ENCODE measurements at regions not wholly inside any gene's neighbourhood (a gene's known extent, or its start where the extent isn't known, plus 50 kb on each side); places are given as distances from the start of the nearest gene placed in this dataset.

DNA sequence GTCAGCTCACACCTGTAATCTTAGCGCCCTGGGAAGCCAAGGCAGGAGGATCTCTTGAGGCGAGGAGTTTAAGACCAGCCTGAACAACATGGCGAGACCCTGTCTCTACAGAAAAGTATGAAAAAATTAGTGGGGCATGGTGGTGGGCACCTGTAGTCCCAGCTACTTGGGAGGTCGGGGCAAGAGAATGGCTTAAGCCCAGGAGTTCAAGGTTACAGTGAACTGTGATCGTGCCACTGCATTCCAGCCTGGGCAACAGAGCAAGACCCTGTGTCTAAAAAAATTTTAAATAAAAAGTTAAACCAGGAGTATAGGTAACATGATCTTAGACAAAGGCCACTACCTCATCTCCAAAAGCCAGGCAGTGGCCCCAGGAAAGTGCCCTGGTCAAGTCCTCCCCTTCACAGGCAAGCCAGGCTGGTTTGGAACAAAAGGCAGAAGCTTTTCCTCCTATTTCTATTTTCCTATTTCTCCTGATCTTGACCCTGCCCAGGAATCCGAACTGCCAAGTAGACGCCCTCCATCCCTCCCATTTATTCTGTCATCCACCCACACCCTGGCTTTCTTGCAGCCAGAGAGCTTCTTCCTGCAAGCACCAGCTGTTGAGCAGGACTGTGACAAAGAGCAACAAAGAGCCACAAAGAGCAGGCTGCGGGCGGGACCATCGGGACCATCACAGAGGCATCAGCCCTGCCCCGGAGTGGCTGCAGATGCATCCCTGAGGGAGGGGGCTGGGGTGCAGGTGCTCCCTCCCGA is 149.9 kb upstream of the AFDN start:
- peak; percentile 31 for DNase-seq (ENCODE audit: low read depth, low spot score)
- H3K4me3 Mint-ChIP-seq: peak overlapping the region; percentile 70
- peaks cover 36% of the 10 kb centered on the region for H3K27me3 Mint-ChIP-seq (ENCODE audit: low read depth)
- H3K36me3 Mint-ChIP-seq (ENCODE audit: low read depth): no peaks in the 10 kb centered on the region
- TF ChIP-seq, protein P1, sequence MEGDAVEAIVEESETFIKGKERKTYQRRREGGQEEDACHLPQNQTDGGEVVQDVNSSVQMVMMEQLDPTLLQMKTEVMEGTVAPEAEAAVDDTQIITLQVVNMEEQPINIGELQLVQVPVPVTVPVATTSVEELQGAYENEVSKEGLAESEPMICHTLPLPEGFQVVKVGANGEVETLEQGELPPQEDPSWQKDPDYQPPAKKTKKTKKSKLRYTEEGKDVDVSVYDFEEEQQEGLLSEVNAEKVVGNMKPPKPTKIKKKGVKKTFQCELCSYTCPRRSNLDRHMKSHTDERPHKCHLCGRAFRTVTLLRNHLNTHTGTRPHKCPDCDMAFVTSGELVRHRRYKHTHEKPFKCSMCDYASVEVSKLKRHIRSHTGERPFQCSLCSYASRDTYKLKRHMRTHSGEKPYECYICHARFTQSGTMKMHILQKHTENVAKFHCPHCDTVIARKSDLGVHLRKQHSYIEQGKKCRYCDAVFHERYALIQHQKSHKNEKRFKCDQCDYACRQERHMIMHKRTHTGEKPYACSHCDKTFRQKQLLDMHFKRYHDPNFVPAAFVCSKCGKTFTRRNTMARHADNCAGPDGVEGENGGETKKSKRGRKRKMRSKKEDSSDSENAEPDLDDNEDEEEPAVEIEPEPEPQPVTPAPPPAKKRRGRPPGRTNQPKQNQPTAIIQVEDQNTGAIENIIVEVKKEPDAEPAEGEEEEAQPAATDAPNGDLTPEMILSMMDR (conservative IDR thresholded peaks at IDR 0.05): no peak
- peak overlapping the region; percentile 99 for H3K27ac Mint-ChIP-seq (ENCODE audit: unreplicated experiment)
- H3K9me3 Mint-ChIP-seq: peaks cover 5% of the 10 kb centered on the region
- H3K4me1 Mint-ChIP-seq: peaks cover 73% of the 10 kb centered on the region

DNA sequence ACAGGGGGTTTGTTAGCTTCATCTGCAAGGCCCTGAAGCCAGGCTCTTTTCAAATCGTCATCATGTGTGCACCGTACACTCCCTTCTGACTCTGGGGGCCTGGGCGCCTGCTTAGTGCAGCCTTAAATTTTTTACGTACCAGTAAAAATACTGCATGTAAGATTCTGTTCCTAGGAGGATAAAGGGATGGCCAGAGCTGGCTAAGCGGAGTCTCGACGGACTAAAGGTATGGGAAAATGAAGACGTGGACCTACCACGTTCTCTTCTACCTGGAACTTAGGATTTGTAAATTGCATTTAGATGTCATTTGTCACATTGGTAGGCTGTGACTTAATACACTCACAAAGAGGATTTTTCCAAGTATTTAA is 149.3 kb upstream of the AFDN start:
- peaks cover 36% of the 10 kb centered on the region for H3K27me3 Mint-ChIP-seq (ENCODE audit: low read depth)
- H3K36me3 Mint-ChIP-seq (ENCODE audit: low read depth): no peaks in the 10 kb centered on the region
- H3K4me1 Mint-ChIP-seq: peaks cover 76% of the 10 kb centered on the region
- no peak for DNase-seq (ENCODE audit: low read depth, low spot score)
- peak overlapping the region; percentile 99 for H3K27ac Mint-ChIP-seq (ENCODE audit: unreplicated experiment)
- peaks cover 3% of the 10 kb centered on the region for H3K9me3 Mint-ChIP-seq
- TF ChIP-seq, protein P1 (conservative IDR thresholded peaks at IDR 0.05): no peak
- H3K4me3 Mint-ChIP-seq: peak overlapping the region; percentile 67

DNA sequence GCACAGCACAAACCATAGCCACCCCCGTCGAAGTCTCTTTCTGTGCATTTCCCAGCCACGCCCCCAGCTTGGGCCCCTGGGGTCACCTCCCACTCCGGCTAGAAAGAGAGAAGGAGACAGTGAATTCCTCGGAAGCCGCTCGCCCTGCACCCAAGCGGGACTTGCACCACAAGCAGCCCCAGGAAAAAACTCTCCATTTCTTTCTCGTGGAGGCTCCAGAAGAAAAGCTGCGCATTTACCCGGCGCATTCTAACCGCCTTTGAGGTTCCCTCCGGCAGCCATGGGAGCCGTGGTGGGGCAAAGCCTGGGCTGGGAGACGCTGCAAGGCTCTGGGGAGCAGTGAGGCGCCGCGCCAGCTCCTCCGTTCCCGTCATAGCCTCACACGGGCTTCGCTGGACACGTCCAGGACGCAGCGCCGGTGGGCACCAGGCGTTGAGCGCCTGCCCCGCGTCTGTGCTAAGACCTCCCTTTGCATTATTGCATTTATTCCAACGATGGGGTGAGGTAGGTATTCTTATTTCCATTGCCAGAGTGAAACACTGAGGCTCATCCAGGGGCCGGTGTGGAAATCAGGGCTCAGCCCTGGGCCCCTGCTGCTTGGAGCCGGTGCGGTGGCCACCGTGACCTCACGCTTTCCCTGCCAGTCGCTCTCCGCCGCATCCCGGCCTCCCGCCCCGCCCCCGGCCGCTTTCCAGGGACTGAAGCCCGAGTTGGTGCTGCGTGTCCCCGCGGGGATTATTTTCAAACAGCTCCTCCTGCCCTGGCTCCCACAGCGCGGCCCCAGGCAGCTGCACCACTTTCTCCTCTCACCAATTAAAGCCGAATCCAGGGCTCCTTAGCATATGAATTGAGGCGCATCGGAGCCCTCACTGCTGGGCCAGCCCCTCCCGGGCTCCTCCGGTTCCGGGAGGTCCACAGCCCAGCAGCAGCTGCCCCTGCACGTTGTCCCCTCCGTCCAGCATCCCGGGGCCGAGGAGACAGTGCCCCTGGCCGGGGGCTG is 148.3 kb upstream of the AFDN start:
- DNase-seq (ENCODE audit: low read depth, low spot score): peak; percentile 48
- Mint-ChIP-seq H3K27me3 (ENCODE audit: low read depth) (peaks cover 41% of the 10 kb centered on the region), H3K9me3 (no peaks in the 10 kb centered on the region), H3K36me3 (ENCODE audit: low read depth) (no peaks in the 10 kb centered on the region), H3K4me1 (peaks cover 84% of the 10 kb centered on the region), H3K4me3 (peak overlapping the region; percentile 67), H3K27ac (ENCODE audit: unreplicated experiment) (no peak overlapping the region)
- TF ChIP-seq, protein P1 (conservative IDR thresholded peaks at IDR 0.05): no peak

DNA sequence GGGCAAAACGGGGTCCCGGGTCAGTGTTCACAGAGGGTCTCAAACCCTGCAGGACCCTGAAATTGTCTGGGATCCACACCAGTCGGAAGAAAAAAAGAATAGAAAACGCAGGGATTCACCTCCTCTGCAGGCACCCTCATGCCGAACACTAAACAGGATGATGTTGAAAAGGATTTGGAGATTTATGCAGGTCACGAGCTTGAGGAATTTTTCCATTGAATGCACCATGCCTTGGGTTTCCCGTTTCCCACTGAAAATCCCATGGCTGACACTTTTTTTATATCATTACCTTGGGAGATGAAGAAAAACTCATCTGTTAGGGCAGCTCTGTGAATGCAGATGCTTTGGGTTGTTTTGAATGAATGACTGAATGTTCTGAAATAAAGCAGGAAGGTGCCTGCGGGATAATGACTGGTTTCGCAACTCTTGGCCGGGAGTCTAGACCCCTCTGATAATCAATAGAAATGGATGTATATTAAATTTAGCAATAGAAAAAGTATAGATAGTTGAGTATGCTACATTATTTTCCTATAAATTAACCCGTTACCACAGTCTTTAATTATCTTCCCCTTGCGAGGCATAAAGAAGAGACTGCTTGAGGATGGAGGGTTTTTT is 147.5 kb upstream of the AFDN start:
- H3K9me3 Mint-ChIP-seq: no peaks in the 10 kb centered on the region
- H3K27me3 Mint-ChIP-seq (ENCODE audit: low read depth): peaks cover 45% of the 10 kb centered on the region
- H3K36me3 Mint-ChIP-seq (ENCODE audit: low read depth): no peaks in the 10 kb centered on the region
- peak overlapping the region; percentile 67 for H3K4me3 Mint-ChIP-seq
- H3K4me1 Mint-ChIP-seq: peaks cover 92% of the 10 kb centered on the region
- DNase-seq (ENCODE audit: low read depth, low spot score): no peak
- no peak overlapping the region for H3K27ac Mint-ChIP-seq (ENCODE audit: unreplicated experiment)
- TF ChIP-seq, protein P1 (conservative IDR thresholded peaks at IDR 0.05): no peak

DNA sequence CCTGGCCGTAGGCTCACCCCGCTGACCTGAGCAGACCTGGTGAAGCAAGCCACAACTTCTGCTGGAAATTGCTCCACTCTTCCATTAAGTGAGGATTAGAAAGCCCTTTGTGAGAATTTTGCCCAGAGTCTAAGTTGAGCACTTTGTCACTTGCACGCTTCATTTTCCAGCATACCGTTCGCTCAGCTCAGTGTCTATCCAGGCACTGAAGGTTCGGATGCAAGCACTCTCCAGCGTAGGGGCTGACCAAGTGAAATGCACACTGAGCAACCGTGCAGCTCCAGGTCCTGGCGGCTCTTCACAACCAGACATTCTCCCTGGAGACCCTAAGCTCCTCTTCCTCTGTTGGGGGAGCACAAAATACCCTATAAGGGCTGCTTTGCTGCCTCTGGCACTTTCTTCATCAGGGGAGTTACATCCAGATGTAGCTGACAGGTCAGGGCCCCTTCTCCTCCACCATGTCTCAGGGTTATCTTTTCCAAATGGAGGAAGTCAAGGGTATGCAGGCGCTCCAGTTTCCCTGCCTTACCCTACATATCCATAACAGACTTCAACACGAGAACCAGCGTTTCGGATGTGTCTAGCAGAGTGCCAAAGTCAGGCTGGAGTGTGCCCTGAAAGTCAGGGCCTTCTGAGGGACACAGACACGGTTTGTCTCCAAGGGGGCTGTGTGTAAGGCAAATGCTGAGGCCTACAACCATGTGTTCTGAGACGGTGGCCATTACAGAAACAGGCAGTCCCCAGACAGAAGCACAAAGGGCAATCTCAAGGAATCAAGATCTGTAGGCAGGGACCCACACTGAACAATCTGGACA is 146.7 kb upstream of the AFDN start:
- Mint-ChIP-seq H3K4me1 (peaks cover 91% of the 10 kb centered on the region), H3K9me3 (no peaks in the 10 kb centered on the region), H3K36me3 (ENCODE audit: low read depth) (no peaks in the 10 kb centered on the region), H3K27me3 (ENCODE audit: low read depth) (peaks cover 52% of the 10 kb centered on the region), H3K4me3 (peak overlapping the region; percentile 67), H3K27ac (ENCODE audit: unreplicated experiment) (no peak overlapping the region)
- DNase-seq (ENCODE audit: low read depth, low spot score): no peak
- TF ChIP-seq, protein P1 (conservative IDR thresholded peaks at IDR 0.05): no peak
